ENCODE measurements at regions not wholly inside any gene's neighbourhood (a gene's known extent, or its start where the extent isn't known, plus 50 kb on each side); places are given as distances from the start of the nearest gene placed in this dataset.

- WGBS (ENCODE audit: insufficient coverage, low coverage, low lambda C conversion rate, missing lambda C conversion rate) = 95% methylated on average over 2 of the region's 2 CpGs
- no peak for DNase-seq
- Histone ChIP-seq H3K36me3 (no peaks in the 10 kb centered on the region), H3K4me3 (no peak overlapping the region), H3K27ac (no peak overlapping the region), H3K4me1 (peaks cover 0 to 14% (median 3%) of the 10 kb centered on the region in 4 donors), H3K27me3 (no peaks in the 10 kb centered on the region), H3K9me3 (no peaks in the 10 kb centered on the region)
- no peak for ATAC-seq
- TF ChIP-seq POLR2A (IDR thresholded peaks at IDR 0.05) (no peak), CTCF (IDR thresholded peaks at IDR 0.05) (no peak)
- intact Hi-C loops (cut with DNase I) = no loop called here
Measured at GRCh38 chr1:234681990-234682389, 72.0 kb upstream of the IRF2BP2 start.

- H3K9me3 ChIP-seq = no peaks in the 10 kb centered on the region
- no peak overlapping the region for H3K4me3 ChIP-seq
- H3K4me1 ChIP-seq = peaks cover 0 to 14% (median 3%) of the 10 kb centered on the region in 4 donors
- WGBS (ENCODE audit: insufficient coverage, low coverage, low lambda C conversion rate, missing lambda C conversion rate) = 83% methylated on average over 2 of the region's 3 CpGs
- no peak overlapping the region for H3K27ac ChIP-seq
- no peaks in the 10 kb centered on the region for H3K36me3 ChIP-seq
- intact Hi-C loops (cut with DNase I) = no loop called here
- no peaks in the 10 kb centered on the region for H3K27me3 ChIP-seq
- no peak for TF ChIP-seq POLR2A (IDR thresholded peaks at IDR 0.05)
- no peak for TF ChIP-seq CTCF (IDR thresholded peaks at IDR 0.05)
- no peak for ATAC-seq
- DNase-seq = no peak
Measured at GRCh38 chr1:234681065-234681464, 71.1 kb upstream of the IRF2BP2 start.

- Histone ChIP-seq H3K9me3 (no peaks in the 10 kb centered on the region), H3K27ac (no peak overlapping the region), H3K4me3 (no peak overlapping the region), H3K27me3 (no peaks in the 10 kb centered on the region), H3K36me3 (no peaks in the 10 kb centered on the region), H3K4me1 (peaks cover 0 to 14% (median 3%) of the 10 kb centered on the region in 4 donors)
- 94% methylated on average over 8 of the region's 8 CpGs for WGBS (ENCODE audit: insufficient coverage, low coverage, low lambda C conversion rate, missing lambda C conversion rate)
- no peak for TF ChIP-seq POLR2A (IDR thresholded peaks at IDR 0.05)
- TF ChIP-seq CTCF (IDR thresholded peaks at IDR 0.05) = no peak
- ATAC-seq (no peak), DNase-seq (no peak)
- intact Hi-C loops (cut with DNase I) = no loop called here
Measured at GRCh38 chr1:234680331-234680904, 70.4 kb upstream of the IRF2BP2 start.

DNA sequence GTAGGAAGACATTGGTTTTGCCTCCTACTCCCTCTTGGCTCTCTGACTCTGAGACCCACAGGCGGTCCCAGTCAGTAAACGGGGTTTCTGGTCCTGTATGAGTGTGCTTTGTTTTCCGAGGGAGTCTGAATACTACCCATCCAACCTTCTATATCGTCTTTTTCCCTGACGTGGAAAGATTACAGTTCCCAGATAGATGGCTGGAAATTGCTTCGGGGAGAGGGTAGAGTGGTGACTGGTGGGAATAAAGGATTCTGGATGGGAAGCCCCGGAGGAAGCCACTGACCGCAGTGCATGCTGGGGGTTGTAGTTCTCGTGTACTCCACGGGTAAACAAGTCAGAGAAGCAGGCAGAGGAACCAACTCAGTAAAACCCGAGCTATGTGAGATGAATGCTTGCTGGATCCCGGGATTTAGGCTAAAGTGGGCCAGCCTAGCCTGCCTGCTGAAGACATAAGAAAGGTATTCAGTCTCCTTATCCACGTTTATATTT, 66.2 kb upstream of the IRF2BP2 start:
- H3K4me3 ChIP-seq = peak overlapping the region in 2 of 3 donors; percentile 23 to 47
- TF ChIP-seq CTCF (IDR thresholded peaks at IDR 0.05) (no peak), POLR2A (IDR thresholded peaks at IDR 0.05) (peak; percentile 9)
- no peaks in the 10 kb centered on the region for H3K27me3 ChIP-seq
- peaks cover 0 to 4% (median under 1%) of the 10 kb centered on the region in 4 donors for H3K4me1 ChIP-seq
- WGBS (ENCODE audit: insufficient coverage, low coverage, low lambda C conversion rate, missing lambda C conversion rate) = 20% methylated on average over 12 of the region's 13 CpGs
- intact Hi-C loops (cut with DNase I) = no loop called here
- peak; percentile 94 to 97 (median 96) for ATAC-seq
- no peaks in the 10 kb centered on the region for H3K36me3 ChIP-seq
- H3K9me3 ChIP-seq = no peaks in the 10 kb centered on the region
- peak; percentile 78 to 80 (median 79) for DNase-seq
- no peak overlapping the region for H3K27ac ChIP-seq
